ENCODE measurements at regions not wholly inside any gene's neighbourhood (a gene's known extent, or its start where the extent isn't known, plus 50 kb on each side); places are given as distances from the start of the nearest gene placed in this dataset.
A peak's percentile ranks its signal among the peaks of the same experiment; 100 is the strongest.
"Not testable (repeated sequence)": the region's sequence is repeated elsewhere in the genome, so short reads cannot be mapped to it uniquely, and the experiment has no call there.

GRCh38 chr17:73900516-73900915 is 256.3 kb upstream of the SDK2 start:
- no peak for DNase-seq

GRCh38 chr17:73901249-73901648 is 257.0 kb upstream of the SDK2 start:
- no peak for DNase-seq

GRCh38 chr17:73901661-73902415 is 257.6 kb upstream of the SDK2 start:
- DNase-seq, result peak; percentile 58

GRCh38 chr17:73902416-73903181 is 258.4 kb upstream of the SDK2 start:
- no peak for DNase-seq

GRCh38 chr17:73906896-73907870 is 262.9 kb upstream of the SDK2 start:
- DNase-seq, result no peak

- no peak for DNase-seq
These were observed 264.9 kb upstream of the SDK2 start for GRCh38 chr17:73909186-73909585.

GRCh38 chr17:73910206-73910605 is 266.0 kb upstream of the SDK2 start:
- no peak for DNase-seq

- no peak for DNase-seq
These were observed 266.7 kb upstream of the SDK2 start for GRCh38 chr17:73910821-73911515.

- no peak for DNase-seq
These were observed 267.6 kb upstream of the SDK2 start for GRCh38 chr17:73911726-73912372.

GRCh38 chr17:73912373-73912746 is 268.1 kb upstream of the SDK2 start:
- no peak for DNase-seq

GRCh38 chr17:73914536-73915274 is 270.5 kb upstream of the SDK2 start:
- DNase-seq, result no peak

- not testable (repeated sequence) for DNase-seq
These were observed 274.8 kb upstream of the SDK2 start for GRCh38 chr17:73919033-73919432.

- no peak for DNase-seq
These were observed 277.1 kb upstream of the SDK2 start for GRCh38 chr17:73921306-73921705.

GRCh38 chr17:73924114-73924908 is 279.2 kb upstream of the RPL38 start:
- no peak for DNase-seq

- no peak for DNase-seq
These were observed 278.6 kb upstream of the RPL38 start for GRCh38 chr17:73924909-73925186.

- no peak for DNase-seq
These were observed 273.5 kb upstream of the RPL38 start for GRCh38 chr17:73929860-73930430.

- DNase-seq, result no peak
These were observed 271.2 kb upstream of the RPL38 start for GRCh38 chr17:73932216-73932749.

- DNase-seq, result no peak
These were observed 270.2 kb upstream of the RPL38 start for GRCh38 chr17:73933164-73933766.

GRCh38 chr17:73933871-73934270 is 269.6 kb upstream of the RPL38 start:
- no peak for DNase-seq

GRCh38 chr17:73934696-73935095 is 268.8 kb upstream of the RPL38 start:
- no peak for DNase-seq

All from activated CD8-positive, alpha-beta memory T cell treated with anti-CD3 and anti-CD28 coated beads, Interleukin-2, amount 50 U/mL, for 48 hours (primary cell).